Epithelial cell of esophagus (primary cell): ENCODE measurements at regions not wholly inside any gene's neighbourhood (a gene's known extent, or its start where the extent isn't known, plus 50 kb on each side); places are given as distances from the start of the nearest gene placed in this dataset.
"Not testable (repeated sequence)": the region's sequence is repeated elsewhere in the genome, so short reads cannot be mapped to it uniquely, and the experiment has no call there.

Experiments used
- DNase-seq: peaks from one replicate; pipeline ENCODE4 v3.0.0; 2010; ENCODE audit warnings: low read depth
- H3K4me3 ChIP-seq: 2 replicates; pipeline ENCODE4 v1.5.1; 2011; ENCODE audit warnings: mild to moderate bottlenecking, low read length, control low read depth
- TF ChIP-seq, protein P1 (sequence below): IDR thresholded peaks from 2 replicates; pipeline ENCODE4 v1.5.1; 2011; ENCODE audit warnings: low read depth, mild to moderate bottlenecking, low read length, control low read depth, inconsistent platforms; ENCODE audit not compliant: insufficient read depth; ENCODE audit errors: missing control alignments

- H3K4me3 ChIP-seq = no peak overlapping the region
- TF ChIP-seq, protein P1, sequence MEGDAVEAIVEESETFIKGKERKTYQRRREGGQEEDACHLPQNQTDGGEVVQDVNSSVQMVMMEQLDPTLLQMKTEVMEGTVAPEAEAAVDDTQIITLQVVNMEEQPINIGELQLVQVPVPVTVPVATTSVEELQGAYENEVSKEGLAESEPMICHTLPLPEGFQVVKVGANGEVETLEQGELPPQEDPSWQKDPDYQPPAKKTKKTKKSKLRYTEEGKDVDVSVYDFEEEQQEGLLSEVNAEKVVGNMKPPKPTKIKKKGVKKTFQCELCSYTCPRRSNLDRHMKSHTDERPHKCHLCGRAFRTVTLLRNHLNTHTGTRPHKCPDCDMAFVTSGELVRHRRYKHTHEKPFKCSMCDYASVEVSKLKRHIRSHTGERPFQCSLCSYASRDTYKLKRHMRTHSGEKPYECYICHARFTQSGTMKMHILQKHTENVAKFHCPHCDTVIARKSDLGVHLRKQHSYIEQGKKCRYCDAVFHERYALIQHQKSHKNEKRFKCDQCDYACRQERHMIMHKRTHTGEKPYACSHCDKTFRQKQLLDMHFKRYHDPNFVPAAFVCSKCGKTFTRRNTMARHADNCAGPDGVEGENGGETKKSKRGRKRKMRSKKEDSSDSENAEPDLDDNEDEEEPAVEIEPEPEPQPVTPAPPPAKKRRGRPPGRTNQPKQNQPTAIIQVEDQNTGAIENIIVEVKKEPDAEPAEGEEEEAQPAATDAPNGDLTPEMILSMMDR = no peak
- DNase-seq = no peak
Measured at GRCh38 chr12:131333621-131334440, 377.1 kb upstream of the SFSWAP start.

GRCh38 chr12:131334835-131335234 is 376.1 kb upstream of the SFSWAP start:
- no peak for DNase-seq
- TF ChIP-seq, protein P1 = no peak
- H3K4me3 ChIP-seq = no peak overlapping the region

DNA sequence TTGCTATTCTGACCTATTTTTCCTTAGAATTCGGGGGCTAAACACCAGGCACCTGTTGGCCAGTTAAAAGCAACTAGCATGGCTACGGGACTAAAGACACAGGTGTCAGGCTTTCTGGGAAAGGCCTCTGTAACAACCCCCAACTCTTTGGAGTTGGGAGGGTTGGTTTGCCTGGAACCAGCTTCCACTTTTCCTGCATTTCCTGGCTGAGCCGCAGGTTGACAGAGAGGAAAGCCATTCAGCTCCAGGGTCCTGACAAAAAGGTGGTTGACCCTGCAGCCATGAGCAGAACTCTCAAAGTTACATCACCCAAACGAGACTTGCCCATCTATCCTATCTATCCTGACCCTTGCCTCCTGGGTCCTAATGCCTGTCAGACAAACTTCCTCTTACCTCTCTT is 375.4 kb upstream of the SFSWAP start:
- TF ChIP-seq, protein P1 = no peak
- no peak overlapping the region for H3K4me3 ChIP-seq
- DNase-seq = no peak

- H3K4me3 ChIP-seq, DNase-seq: not testable (repeated sequence)
Measured at GRCh38 chr12:131337861-131338260, 373.0 kb upstream of the SFSWAP start.

DNA sequence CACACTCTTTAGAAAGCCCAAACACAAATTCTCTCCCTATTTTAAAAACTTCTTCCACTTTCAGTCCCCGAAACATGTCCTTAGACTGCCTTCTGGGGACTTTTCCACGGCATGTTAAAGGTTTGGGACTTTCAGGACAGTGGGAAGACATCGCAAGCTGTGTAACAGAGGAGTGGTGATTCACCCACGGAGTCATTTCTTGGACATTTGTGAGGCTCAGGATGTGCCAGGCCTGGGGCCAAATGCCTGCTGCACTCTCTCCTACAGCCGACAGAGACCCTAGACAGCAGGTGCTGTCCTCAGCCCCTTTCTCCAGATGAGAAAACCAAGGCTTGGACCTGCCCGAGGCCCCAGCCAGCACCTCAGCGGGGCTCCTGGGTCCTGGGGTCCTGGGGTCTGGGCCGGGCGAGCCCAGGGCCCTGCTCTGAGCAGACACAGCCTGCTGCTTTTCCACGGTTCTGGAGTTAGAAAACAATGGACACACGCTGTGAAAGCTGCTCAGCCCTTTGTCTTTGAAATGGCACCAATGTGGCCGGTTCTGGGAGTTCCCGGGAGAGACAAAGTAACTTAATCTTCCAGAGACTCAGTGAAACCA is 370.2 kb upstream of the SFSWAP start:
- DNase-seq = no peak
- no peak overlapping the region for H3K4me3 ChIP-seq
- TF ChIP-seq, protein P1 = no peak

GRCh38 chr12:131341608-131342007 is 369.3 kb upstream of the SFSWAP start:
- DNase-seq, H3K4me3 ChIP-seq: not testable (repeated sequence)

DNA sequence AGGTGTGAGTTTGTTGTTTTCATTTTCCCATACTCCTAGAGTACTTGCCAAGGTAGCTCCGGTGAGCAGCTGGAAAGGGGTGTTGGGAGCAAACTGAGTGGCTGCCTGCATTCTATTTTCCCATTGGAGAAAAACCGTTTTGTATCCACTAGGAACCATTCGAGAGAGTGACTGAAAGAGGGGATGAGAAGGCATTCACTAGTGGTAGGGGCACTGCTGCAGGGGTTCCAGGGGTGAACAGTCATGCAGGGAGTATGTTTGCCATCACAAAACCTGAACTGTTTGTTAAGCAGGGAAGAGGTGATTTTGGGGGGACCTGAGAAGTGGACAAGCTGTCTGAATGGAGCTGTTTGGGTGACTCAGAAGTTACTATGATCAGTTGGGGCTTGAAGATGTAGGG is 367.5 kb upstream of the SFSWAP start:
- H3K4me3 ChIP-seq, DNase-seq: not testable (repeated sequence)

GRCh38 chr12:131344715-131345520 is 366.0 kb upstream of the SFSWAP start:
- not testable (repeated sequence) for DNase-seq, H3K4me3 ChIP-seq
